Stimulated activated CD8-positive, alpha-beta memory T cell treated with anti-CD3 and anti-CD28 coated beads, Interleukin-4, amount 100 ng/mL, for 48 hours (primary cell): ENCODE measurements at regions not wholly inside any gene's neighbourhood (a gene's known extent, or its start where the extent isn't known, plus 50 kb on each side); places are given as distances from the start of the nearest gene placed in this dataset.
A peak's percentile ranks its signal among the peaks of the same experiment; 100 is the strongest.

Source experiments
- DNase-seq: peaks from one replicate; pipeline ENCODE4 v3.0.0-alpha.2; 2020

GRCh38 chr5:4924577-4924976 lies 215.6 kb upstream of the ADAMTS16 start:
- DNase-seq: no peak

DNA sequence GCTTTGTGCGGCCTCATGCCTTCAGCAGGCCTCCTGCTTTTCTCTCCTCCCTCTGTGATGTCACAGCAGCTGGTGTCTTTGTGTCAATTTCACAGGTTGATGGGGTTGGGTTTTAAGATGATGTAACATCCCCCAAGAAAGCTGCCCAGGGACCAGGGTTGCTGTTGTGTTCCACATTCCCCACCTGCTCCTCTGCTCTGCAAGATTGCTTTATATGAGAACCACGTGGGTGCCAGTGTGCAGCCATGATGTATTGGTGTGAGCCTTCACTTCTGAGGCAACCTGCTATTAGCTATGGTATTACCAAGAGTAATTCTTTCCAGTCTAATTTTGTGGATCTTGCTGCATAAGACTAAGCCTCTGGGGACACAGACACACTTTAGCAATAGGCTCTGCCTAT lies 213.0 kb upstream of the ADAMTS16 start:
- DNase-seq: no peak

DNA sequence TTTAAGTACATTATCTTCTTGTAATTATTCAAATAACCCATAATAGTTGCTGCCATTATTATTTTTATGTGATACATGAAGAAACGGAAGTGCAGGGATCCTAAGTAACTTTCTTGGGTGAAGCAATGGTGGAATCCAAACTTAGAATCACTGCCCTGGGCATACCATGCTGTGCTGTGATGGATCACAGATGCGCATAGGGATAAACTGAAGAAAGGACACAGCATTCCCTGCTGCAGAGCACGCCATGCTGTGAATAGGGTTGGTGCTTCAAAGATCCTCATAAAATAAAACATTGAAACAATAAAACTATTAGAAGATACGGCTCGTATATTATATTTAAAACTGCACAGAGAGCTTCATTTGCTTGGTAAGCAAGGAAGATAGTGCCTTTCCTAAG lies 211.7 kb upstream of the ADAMTS16 start:
- no peak for DNase-seq

- no peak for DNase-seq
These were observed 211.0 kb upstream of the ADAMTS16 start for GRCh38 chr5:4929092-4929655.

- DNase-seq: no peak
These were observed 200.9 kb upstream of the ADAMTS16 start for GRCh38 chr5:4939042-4939781.

DNA sequence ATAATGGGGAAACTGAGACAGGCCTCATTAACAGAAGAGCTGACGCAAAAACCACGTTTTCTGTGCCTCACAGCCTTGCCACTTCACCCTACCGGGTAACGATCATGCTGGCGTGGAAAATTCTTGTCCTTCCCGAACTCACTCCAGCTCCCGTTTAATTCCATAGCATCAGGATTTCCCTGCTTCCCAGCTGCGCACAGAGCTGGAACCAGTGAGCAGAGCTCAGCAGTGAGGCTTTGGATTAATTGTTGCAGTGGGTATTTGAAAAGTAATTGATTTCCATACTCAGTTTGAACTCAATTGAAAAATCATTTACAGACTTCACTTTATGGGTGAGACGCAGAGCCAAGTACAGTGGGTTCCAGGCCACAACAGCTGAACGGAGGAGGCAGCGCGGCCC lies 199.0 kb upstream of the ADAMTS16 start:
- DNase-seq: no peak

- DNase-seq: peak; percentile 61
These were observed 197.9 kb upstream of the ADAMTS16 start for GRCh38 chr5:4941957-4942830.

DNA sequence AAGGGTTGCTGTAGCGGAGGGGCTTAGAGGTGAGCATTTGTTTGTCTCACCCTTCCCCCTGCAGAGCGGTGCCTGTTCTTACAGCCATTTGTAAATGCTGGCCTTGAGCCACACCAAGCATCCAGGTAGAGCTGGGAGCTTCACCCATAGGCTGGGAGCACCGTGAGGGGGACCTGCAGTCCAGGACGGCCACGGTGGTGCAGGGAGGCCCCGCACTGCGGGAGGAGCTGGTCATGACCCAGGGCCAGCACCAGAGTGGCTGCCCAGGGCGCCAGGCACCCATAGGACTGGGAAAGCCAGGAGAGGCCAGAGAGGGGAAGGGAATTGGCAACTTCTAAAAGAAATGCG lies 197.3 kb upstream of the ADAMTS16 start:
- no peak for DNase-seq

DNA sequence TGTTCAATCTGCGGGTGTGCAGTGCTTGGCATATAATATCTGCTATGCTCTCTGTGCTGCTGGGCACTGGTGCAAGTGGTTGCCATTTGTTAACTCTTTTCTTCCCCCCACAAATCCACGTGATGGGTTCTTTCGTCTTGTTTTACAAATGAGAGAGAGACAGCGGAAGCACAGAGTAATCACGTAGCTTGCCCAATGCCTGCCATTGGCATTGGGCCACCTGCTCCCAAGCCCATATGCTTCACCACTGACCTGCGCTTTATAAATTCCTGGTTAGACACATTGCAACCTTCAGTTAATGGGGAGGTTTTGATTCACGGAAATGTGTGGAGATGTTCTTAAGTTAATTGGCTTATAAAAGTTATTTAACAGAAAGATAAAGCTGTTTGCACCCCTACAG lies 194.8 kb upstream of the ADAMTS16 start:
- no peak for DNase-seq

GRCh38 chr5:4947106-4947505 lies 193.0 kb upstream of the ADAMTS16 start:
- DNase-seq: no peak

GRCh38 chr5:4947893-4948536 lies 192.1 kb upstream of the ADAMTS16 start:
- DNase-seq: no peak

DNA sequence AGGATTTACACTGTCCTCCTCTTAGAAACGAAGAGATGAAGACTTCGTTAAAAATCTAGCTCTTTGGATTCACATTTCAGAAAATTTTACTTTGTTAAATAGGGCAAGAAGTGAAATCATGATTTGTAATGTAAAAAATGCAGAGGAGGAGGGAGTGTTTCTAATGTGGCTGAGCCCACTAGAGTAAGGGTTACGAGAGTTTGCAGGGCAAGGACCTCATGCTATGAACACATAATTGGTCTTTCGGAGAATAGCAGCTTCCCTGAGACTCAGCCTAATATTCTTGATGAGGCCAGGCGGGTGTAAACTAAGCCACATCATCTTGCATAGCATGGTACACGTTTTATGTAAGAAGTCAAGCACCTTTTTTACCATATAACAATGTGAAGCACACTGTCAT lies 191.0 kb upstream of the ADAMTS16 start:
- no peak for DNase-seq

GRCh38 chr5:4953576-4953975 lies 186.6 kb upstream of the ADAMTS16 start:
- DNase-seq: no peak

DNA sequence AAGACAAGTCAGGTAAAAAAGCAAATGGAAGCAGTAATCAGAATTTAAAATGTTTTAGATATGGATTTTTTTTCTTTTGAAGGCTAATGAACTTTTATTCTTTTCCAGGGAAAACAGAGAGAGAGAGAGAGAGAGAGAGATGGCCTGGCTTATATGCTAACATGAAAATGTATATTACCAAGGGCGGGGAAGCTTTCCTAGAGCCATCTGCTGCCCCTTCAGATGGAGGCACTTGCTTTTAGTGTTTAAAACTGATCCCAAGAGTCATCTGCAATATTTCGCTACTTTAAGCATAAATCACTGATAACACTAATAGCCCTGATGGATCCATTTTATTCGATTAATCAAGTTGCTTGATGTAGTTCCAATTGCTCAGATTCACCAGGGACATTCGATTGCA lies 186.1 kb upstream of the ADAMTS16 start:
- DNase-seq: no peak

DNA sequence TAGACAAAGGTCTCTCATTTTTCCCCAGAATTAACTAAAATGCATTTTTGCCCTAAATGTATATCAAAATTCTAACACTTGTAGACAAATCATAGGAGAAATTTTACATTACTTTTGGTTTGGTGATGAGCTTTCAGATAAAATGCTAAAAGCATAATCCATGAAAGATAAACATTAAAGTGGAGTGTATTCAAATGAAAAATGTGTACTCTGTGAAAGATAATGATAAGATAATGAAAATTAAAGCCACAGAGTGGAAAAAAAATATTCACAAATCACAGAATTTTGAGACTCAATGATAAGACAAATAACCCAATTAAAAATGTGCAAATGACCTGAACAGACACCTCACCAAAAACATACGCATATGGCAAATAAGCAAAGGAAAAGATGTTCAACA lies 176.9 kb upstream of the ADAMTS16 start:
- no peak for DNase-seq

DNA sequence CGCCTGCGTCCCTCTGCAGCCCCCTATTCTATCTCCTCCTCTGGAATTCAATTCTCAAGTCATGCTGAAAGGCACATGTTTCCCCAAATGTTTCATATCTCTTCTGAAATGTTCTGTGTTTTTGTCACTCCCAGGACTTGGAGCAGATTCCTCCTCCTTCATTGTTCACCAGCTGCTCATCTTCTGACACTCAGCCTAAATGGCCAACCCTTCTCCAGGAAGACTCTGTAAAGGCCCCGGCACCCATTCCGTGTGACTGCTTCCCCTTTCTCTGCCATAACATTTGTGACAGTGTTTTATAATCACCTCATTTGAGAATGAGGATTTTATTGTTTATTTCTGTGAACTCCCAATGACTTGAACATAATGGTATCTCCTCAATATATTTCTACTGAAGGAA lies 170.8 kb upstream of the ADAMTS16 start:
- DNase-seq: no peak

DNA sequence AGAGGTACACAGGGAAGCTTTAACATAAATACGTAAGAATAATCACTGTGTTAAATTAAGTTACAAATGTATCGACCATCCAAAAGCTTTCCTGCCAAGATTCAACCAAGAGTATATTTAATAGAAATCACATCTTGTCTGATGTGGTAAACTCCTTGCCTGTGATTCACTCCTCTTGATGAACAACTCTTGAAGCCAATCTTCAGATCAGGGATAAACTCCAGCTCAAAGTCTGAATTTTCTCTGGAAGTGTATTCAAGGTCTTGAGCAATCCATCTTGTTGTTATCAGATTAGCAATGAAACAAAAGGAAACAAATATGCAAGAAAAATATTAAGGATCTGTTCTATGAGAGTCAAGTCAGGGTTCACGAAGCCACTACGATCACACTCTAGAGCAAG lies 170.0 kb upstream of the ADAMTS16 start:
- DNase-seq: no peak

DNA sequence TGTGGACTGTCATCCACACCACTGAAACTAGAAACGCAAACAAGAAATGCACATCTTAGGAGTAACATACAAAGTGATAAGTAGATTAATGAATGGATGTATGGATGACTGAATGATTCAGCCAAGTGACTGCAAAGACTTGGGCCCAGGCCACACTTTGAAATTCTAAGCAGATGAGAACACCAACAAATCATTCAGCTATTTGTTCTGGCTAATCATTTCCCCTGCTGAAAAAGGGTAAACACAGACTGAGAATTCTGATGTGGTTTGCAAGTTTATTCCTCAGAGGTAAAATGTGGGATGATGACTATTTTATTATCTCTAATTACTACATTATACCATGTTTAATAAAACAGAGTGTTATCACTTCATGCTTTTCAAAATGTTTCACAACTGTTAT lies 163.2 kb upstream of the ADAMTS16 start:
- DNase-seq: no peak

DNA sequence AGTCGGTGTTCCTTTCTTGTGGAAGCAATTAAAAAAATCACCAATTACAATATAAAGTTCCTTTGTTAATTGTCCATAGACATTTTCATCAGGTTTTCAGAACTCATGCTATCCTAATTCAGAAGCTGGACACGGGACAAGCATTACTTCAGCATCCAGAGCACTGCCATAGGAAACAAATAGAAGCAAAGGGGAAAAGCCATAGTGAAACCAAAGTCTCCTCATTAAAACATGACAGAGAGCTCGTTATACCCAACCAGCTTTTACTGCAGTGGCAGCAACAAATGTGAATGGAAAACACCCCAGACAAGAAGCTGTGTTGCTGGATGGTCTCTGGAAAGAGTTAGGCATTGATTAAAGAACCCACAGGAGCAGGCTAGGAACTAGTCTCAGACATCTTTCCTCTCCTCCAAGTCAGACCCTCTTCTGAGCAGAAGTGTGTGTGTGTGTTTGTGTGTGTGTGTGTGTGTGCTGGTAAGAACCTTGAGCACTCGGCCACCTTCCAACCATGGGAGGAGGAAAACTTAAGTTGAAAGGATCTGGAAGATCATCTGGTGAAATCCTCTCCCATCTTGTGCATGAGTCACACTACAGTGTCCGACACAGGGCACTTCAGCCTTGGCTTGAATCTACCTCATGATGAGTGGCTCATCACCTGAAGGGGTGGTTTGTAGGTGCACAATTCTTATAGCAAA lies 162.6 kb upstream of the ADAMTS16 start:
- DNase-seq: no peak

DNA sequence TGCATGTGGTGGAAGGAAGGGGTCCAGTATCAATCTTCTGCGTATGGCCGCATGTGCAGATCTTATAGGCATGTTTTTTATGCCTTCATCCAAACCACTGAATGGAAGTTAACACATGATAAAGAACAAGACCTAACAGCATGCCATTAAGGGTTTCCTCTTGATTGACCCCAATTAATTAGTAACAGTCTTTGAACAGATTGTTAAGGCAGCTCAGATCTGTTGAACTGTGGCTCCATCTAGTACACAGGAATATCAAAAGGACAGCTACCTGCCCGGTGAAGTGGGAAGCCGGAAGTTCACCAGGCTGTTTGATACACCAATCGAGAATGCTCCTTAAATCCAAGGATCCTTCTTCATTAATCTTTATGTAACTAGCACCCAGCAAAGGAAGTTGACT lies 159.9 kb upstream of the ADAMTS16 start:
- DNase-seq: no peak

DNA sequence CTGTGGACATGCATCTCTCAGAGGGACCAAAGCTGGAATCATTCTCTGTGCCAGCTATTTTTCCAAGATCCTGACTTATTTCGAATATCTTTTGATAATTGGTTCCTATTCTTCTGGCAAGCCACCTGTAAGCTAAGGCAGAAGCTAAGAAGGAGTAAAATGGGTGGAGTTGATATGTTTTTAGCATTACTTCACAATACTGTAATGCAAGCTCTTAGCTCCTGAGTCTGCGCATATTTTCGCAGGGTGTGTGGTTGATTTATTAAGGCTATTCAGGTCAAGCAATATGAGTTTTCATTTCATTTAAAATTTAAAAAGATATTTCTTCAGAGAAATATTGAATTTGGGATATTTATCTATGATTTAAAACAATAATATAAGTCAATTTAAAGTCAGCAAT lies 158.5 kb upstream of the ADAMTS16 start:
- DNase-seq: no peak

DNA sequence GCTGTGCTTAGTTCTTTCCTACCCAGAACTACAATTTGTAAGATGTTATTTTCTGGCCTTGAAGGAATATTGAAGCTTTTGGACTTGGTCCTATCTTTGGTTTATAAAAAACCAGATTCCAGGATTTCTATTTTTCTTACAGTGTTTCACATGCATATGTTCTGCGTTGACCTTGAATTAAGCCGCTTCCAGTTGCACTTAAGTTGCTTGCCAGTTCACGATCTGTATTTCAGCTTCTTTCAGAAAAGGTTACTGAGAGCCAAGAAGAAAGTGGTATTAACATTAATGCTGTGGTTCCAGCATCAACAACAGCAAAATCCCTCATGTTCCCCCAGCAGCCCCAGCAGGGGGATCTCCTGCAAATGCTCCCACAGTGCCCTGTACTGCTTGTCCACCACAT lies 156.4 kb upstream of the ADAMTS16 start:
- DNase-seq: no peak

DNA sequence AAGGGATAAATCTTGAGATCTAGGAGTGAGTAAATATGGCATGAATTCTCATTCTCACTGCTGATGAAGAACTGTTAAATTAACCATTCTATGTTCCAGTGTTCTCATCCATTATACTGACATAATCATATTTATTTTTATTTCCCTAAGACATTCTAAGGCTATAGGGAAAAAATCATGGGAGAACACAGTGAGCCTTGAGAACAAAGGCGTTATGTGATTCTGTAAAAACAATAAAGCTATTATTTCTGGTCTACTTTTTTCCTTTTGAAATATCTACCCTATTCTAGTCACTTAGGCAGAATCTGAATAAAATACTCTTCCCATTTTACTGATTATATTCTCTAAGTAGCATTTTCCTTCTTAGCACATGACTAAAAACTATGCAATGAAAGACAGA lies 155.7 kb upstream of the ADAMTS16 start:
- no peak for DNase-seq
